ENCODE measurements at regions not wholly inside any gene's neighbourhood (a gene's known extent, or its start where the extent isn't known, plus 50 kb on each side); places are given as distances from the start of the nearest gene placed in this dataset.

DNA sequence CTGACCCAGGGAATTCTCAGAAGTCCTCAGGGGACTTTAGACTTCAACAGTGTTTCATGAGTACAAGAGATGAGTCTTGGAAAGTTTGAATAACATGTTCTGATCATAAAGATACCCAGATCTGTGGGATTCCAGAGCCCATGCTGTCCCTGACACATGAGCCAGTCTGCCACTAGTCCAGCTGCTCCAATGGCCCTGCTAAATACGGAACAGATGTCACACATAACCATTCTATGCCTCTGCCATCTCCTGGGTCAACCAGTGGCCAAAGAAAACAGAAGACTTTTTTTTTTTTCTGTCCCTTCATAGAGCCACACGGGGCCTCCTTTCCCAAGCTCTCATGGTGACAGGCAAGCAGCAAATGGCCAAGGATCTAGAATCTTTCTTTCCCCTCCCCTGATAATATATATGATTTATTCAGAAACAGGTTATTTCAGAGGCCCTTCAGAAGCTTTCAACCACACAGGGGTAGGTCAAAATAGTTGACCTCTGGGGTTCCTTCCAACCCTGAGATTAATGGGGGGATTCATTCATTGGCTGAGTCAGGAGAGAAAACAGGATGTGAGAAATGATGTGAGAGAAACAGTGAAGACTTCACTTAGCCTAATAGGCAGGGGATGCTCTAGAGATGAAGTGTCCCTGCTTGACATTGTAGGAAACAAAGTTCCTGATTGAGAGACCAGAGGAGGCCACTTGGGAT lies 367.7 kb downstream of the CDK5RAP2 start:
- TF ChIP-seq EP300 (IDR thresholded peaks at IDR 0.05; ENCODE audit: low read depth) (no peak), POLR2A (IDR thresholded peaks at IDR 0.05) (no peak)
- TF ChIP-seq, protein P1, sequence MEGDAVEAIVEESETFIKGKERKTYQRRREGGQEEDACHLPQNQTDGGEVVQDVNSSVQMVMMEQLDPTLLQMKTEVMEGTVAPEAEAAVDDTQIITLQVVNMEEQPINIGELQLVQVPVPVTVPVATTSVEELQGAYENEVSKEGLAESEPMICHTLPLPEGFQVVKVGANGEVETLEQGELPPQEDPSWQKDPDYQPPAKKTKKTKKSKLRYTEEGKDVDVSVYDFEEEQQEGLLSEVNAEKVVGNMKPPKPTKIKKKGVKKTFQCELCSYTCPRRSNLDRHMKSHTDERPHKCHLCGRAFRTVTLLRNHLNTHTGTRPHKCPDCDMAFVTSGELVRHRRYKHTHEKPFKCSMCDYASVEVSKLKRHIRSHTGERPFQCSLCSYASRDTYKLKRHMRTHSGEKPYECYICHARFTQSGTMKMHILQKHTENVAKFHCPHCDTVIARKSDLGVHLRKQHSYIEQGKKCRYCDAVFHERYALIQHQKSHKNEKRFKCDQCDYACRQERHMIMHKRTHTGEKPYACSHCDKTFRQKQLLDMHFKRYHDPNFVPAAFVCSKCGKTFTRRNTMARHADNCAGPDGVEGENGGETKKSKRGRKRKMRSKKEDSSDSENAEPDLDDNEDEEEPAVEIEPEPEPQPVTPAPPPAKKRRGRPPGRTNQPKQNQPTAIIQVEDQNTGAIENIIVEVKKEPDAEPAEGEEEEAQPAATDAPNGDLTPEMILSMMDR (IDR thresholded peaks at IDR 0.05) = no peak
